ENCODE measurements at regions not wholly inside any gene's neighbourhood (a gene's known extent, or its start where the extent isn't known, plus 50 kb on each side); places are given as distances from the start of the nearest gene placed in this dataset.
"Not testable (repeated sequence)": the region's sequence is repeated elsewhere in the genome, so short reads cannot be mapped to it uniquely, and the experiment has no call there.

DNA sequence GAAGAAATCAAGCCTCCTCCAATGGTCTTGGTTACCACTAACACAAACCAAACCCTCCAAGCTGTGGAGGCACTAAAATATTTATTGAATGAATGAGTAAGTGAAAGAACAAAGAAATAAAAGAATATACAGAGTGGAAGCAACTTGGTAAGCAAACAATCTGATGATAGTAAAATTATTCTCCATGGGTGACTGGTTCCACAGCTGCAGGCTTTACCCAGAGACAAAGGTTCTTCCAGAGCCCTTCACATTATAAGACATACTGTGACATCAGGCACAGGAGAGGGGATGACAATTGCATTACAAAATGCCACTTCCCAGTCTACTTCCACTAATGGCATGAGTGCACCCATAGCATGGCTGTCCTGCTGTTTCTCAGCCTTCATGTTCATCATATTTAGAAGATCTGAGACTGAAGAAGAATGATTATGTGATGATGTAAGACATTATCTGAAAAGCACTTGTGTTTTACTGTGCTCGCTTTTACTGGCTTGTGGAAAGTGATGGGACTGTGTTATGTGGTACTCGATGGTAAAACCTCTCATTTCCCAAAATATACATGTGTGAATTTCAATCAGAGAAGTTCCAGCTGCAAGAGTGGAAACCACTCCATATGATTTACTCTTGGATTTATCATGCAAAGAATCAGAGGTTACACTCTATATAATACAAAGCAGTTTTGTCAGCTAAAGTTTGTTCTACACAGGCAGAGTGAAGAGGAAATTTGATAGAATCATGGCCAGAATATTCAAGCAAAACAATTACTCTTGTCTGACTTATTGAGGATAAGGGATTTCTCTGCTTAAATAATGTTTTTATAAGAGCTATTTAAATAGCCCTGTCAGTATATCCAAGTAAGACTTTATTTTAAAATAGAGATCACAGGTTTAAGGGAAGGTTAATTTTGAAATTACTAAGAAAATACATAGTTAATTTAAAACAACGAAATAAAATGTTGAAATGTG lies 220.2 kb upstream of the NBEA start:
- no peak overlapping the region for H3K4me3 Mint-ChIP-seq
- no peak for DNase-seq
- CTCF ChIA-PET = no interaction called here
- no peaks in the 10 kb centered on the region for H3K27me3 Mint-ChIP-seq
- no peaks in the 10 kb centered on the region for H3K36me3 Mint-ChIP-seq (ENCODE audit: low read depth)
- H3K9me3 Mint-ChIP-seq = no peaks in the 10 kb centered on the region
- POLR2A ChIA-PET = no interaction called here
- H3K4me1 Mint-ChIP-seq = no peaks in the 10 kb centered on the region
- no peak overlapping the region for H3K27ac Mint-ChIP-seq

DNA sequence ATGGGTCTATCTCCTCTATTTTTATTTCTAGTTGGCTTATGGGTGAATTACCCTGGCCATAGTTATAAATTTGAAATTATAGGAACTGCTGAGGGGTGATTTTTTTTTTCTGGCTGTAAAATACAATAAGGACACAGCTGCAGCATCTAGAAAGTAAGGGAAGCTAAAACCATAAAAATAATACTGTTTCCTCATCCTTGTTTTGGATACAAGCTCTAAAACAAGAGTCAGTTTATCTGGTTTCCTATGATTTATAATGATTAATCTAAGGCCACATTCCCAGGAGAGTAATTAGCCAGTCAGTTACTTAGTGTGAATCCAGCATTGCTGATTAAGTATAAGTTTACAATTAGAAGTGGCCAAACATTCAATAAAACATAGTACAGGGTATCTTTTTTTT lies 219.1 kb upstream of the NBEA start:
- ChIA-PET POLR2A (no interaction called here), CTCF (no interaction called here)
- no peaks in the 10 kb centered on the region for H3K4me1 Mint-ChIP-seq
- H3K9me3 Mint-ChIP-seq = no peaks in the 10 kb centered on the region
- no peaks in the 10 kb centered on the region for H3K27me3 Mint-ChIP-seq
- no peaks in the 10 kb centered on the region for H3K36me3 Mint-ChIP-seq (ENCODE audit: low read depth)
- no peak overlapping the region for H3K4me3 Mint-ChIP-seq
- DNase-seq = no peak
- no peak overlapping the region for H3K27ac Mint-ChIP-seq

DNA sequence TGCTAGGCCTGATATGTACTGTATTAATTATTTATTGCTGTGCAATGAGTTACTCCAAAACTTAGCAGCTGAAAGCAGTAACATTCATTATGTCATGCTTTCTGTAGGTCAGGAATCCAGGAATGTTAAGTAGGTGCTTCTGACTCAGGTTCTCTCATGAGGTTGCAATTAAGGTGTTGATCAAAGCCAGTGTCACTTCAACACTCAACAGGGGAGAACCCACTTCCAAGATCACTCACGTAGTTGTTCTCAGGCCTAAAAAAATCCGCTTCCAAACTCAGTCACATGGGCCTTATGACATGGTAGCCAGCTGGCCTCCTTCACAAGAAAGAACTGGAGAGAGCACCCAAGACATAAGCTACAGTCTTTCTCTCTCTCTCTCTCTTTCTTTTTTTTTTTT lies 211.1 kb upstream of the NBEA start:
- Mint-ChIP-seq H3K4me3 (no peak overlapping the region), H3K9me3 (no peaks in the 10 kb centered on the region), H3K27me3 (no peaks in the 10 kb centered on the region), H3K4me1 (no peaks in the 10 kb centered on the region), H3K27ac (no peak overlapping the region), H3K36me3 (ENCODE audit: low read depth) (no peaks in the 10 kb centered on the region)
- ChIA-PET CTCF (no interaction called here), POLR2A (no interaction called here)
- no peak for DNase-seq

DNA sequence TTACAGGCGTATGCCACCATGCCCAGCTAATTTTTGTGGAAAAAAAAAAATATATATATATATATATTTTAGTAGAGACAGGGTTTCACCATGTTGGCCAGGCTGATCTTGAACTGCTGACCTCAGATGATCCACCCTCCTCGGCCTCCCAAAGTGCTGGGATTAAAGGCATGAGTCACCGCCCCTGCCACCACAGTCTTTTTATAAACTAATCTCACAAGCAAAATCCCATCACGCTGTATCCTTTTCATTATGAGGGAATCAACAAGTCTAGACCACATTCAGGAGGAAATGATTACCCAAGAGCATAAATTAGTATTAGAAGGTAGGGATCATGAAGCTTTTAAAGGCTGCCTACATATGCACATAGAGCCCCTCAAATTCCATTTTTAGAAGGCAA lies 210.6 kb upstream of the NBEA start:
- H3K36me3 Mint-ChIP-seq (ENCODE audit: low read depth) = no peaks in the 10 kb centered on the region
- H3K4me1 Mint-ChIP-seq = no peaks in the 10 kb centered on the region
- no peak overlapping the region for H3K4me3 Mint-ChIP-seq
- ChIA-PET POLR2A (no interaction called here), CTCF (no interaction called here)
- no peaks in the 10 kb centered on the region for H3K9me3 Mint-ChIP-seq
- H3K27ac Mint-ChIP-seq = no peak overlapping the region
- no peak for DNase-seq
- H3K27me3 Mint-ChIP-seq = no peaks in the 10 kb centered on the region

DNA sequence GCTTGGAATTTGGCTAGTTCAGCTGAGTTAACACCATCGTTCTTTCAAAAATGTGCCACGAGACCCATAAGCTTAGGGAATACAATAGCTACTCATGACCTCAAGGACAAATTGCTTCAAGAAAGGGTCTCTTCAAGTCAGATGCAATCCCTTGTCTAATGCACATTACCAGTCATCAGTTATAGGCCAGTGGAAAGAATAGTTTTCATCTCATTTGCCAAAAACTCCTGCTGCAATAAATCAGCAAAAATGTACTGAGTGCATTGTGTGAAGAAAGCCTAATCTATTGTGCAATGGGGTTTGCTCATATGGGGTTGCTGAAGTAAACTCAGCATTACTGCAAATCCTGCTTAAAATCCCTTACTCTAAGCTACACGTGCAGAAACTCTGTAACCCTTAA lies 208.3 kb upstream of the NBEA start:
- Mint-ChIP-seq H3K9me3 (no peaks in the 10 kb centered on the region), H3K27ac (no peak overlapping the region), H3K4me1 (no peaks in the 10 kb centered on the region), H3K4me3 (no peak overlapping the region), H3K36me3 (ENCODE audit: low read depth) (no peaks in the 10 kb centered on the region), H3K27me3 (no peaks in the 10 kb centered on the region)
- no peak for DNase-seq
- CTCF ChIA-PET = no interaction called here
- POLR2A ChIA-PET = no interaction called here

DNA sequence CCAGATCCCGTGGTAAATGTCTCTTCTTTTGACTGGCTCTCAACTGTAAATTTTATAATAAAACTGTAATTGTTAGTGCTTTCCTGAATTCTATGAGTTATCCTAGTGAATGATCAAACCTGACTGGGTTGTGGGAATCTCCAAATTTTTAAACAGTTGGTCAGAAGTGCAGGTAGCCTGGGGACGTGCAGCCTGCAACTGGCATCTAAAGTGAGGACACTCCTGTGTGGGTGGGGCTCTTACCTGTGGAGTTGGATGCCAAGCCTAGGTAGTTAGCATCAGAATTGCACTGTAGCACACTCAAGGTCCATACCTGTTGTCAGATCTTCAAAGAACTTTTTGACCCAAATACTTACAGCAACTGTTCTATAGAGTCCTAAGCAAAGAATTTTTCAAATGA lies 207.1 kb upstream of the NBEA start:
- no peak for DNase-seq
- no peak overlapping the region for H3K4me3 Mint-ChIP-seq
- no peak overlapping the region for H3K27ac Mint-ChIP-seq
- H3K9me3 Mint-ChIP-seq = no peaks in the 10 kb centered on the region
- ChIA-PET POLR2A (no interaction called here), CTCF (no interaction called here)
- H3K4me1 Mint-ChIP-seq = no peaks in the 10 kb centered on the region
- no peaks in the 10 kb centered on the region for H3K27me3 Mint-ChIP-seq
- no peaks in the 10 kb centered on the region for H3K36me3 Mint-ChIP-seq (ENCODE audit: low read depth)

DNA sequence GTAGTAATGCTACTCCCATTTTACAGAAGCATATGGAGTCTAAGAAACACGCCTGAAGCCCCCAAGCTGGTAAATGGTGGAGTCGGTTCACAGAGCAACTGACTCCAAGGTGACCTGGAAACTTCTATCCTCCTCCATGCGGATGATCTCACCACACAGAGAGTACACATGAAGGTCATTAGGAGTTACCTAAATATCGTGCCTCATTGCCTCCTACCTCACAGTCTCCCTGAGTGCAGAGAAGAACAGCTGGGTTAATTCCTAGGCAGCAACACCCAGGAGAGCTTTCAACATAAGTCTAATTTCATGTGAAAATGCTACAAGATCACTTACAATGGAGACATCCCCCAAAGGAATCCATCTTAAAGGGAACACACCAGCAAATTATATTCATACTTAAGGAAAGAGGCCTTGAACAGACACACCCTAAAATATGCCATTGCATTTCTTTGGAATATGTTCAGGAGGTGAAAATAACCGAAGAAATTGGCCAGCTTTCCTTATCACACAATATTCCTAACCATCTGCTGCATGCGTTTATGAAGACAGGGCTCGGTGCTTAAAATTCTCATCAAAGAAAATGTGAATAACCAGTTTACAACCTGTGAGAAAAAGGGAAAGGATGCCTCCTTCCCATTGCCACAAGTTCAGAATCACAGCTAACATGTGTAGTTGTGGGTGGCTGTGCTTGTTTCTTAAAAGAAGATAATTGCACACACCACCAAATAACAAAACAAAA lies 203.6 kb upstream of the NBEA start:
- DNase-seq = no peak
- ChIA-PET POLR2A (no interaction called here), CTCF (no interaction called here)
- no peaks in the 10 kb centered on the region for H3K9me3 Mint-ChIP-seq
- H3K4me1 Mint-ChIP-seq = no peaks in the 10 kb centered on the region
- H3K27ac Mint-ChIP-seq = no peak overlapping the region
- H3K4me3 Mint-ChIP-seq = no peak overlapping the region
- no peaks in the 10 kb centered on the region for H3K36me3 Mint-ChIP-seq (ENCODE audit: low read depth)
- no peaks in the 10 kb centered on the region for H3K27me3 Mint-ChIP-seq

DNA sequence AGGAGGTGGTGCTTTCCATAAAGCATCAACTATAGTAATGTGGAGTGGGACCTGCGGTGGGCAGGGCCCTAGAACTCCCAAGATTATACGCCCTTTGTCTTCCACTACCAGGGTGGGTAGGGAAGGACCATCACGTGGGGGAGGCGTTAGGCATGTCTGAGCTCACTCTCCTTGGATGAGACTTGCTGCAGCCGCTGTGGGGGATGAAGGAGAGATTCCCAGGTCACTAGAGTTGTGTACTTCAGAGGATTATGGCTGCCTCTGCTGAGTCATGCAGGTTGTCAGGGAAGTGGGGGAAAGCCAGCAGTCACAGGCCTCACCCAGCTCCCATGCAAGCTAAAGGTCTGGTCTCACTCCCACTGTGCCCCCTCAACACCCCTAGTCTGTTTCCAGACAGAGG lies 195.0 kb upstream of the NBEA start:
- H3K27me3 Mint-ChIP-seq = peaks cover 12% of the 10 kb centered on the region
- peaks cover 10% of the 10 kb centered on the region for H3K9me3 Mint-ChIP-seq
- POLR2A ChIA-PET; CTCF ChIA-PET; H3K27ac Mint-ChIP-seq; DNase-seq; H3K4me1 Mint-ChIP-seq; H3K4me3 Mint-ChIP-seq; H3K36me3 Mint-ChIP-seq (ENCODE audit: low read depth): not testable (repeated sequence)

DNA sequence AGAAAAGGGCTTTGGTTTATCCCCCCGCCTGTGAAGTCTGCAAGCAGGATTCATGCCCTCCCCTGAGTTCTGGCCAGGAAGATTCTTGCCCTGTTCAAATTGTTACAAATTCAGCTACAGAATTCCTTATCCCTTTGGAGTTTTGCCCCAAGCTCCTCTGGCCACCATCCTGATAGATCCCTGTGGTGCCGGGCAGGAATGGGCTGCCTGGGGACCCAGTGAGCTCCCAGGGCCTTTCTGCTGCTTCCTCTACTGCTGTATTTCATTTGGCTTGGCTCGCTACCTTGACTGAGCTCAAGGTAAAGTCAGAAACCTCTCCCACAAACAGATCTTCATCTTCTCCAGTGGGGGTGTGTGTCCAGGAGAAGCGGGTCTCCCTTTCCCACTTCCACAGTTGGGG lies 194.6 kb upstream of the NBEA start:
- peaks cover 12% of the 10 kb centered on the region for H3K27me3 Mint-ChIP-seq
- no peaks in the 10 kb centered on the region for H3K36me3 Mint-ChIP-seq (ENCODE audit: low read depth)
- H3K4me1 Mint-ChIP-seq = no peaks in the 10 kb centered on the region
- POLR2A ChIA-PET = no interaction called here
- no peak for DNase-seq
- CTCF ChIA-PET = no interaction called here
- no peak overlapping the region for H3K4me3 Mint-ChIP-seq
- no peak overlapping the region for H3K27ac Mint-ChIP-seq
- H3K9me3 Mint-ChIP-seq = peaks cover 10% of the 10 kb centered on the region

DNA sequence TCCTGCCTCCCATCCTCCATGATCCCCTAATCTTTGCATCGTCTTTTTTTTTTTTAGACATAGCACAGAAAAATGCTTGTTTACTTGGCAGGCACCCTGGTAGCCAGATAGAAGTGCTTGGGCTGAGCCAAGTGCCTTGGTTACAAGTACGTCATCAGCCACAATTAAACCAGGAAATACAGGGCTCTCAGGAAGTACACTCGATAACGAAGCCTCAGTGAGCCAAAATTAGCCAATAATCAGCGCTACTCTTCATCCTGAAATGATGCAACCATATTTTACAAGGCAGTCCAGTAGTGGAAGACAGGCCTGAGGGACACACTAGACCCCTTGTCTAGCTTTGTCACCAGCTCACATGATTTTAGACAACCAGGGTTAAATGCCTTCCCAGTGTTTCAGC lies 194.0 kb upstream of the NBEA start:
- Mint-ChIP-seq H3K27ac (no peak overlapping the region), H3K9me3 (peaks cover 10% of the 10 kb centered on the region), H3K36me3 (ENCODE audit: low read depth) (no peaks in the 10 kb centered on the region), H3K4me3 (no peak overlapping the region), H3K27me3 (peaks cover 12% of the 10 kb centered on the region), H3K4me1 (no peaks in the 10 kb centered on the region)
- no peak for DNase-seq
- ChIA-PET POLR2A (no interaction called here), CTCF (no interaction called here)

DNA sequence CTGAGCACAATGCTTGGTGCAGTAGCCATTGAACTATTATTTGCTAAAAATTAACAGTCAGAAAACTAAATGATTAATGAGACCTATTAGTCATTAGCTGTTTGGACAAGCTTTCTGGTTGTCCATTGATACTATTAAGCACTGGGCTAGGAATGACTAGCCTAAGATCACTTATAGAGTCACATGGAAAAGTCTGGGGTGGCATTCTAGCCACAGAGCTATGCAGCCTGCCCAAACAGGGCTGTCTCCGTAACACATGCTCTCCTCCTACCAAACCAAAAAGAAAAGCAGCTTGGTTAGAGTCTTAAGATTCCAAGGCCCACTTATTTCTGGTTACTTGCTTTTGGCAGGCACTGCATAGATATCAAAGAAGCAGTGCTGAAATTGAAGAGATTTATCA lies 193.5 kb upstream of the NBEA start:
- ChIA-PET POLR2A (no interaction called here), CTCF (no interaction called here)
- H3K9me3 Mint-ChIP-seq = peaks cover 10% of the 10 kb centered on the region
- no peak overlapping the region for H3K27ac Mint-ChIP-seq
- H3K4me1 Mint-ChIP-seq = no peaks in the 10 kb centered on the region
- H3K27me3 Mint-ChIP-seq = peaks cover 12% of the 10 kb centered on the region
- H3K4me3 Mint-ChIP-seq = no peak overlapping the region
- H3K36me3 Mint-ChIP-seq (ENCODE audit: low read depth) = no peaks in the 10 kb centered on the region
- no peak for DNase-seq

DNA sequence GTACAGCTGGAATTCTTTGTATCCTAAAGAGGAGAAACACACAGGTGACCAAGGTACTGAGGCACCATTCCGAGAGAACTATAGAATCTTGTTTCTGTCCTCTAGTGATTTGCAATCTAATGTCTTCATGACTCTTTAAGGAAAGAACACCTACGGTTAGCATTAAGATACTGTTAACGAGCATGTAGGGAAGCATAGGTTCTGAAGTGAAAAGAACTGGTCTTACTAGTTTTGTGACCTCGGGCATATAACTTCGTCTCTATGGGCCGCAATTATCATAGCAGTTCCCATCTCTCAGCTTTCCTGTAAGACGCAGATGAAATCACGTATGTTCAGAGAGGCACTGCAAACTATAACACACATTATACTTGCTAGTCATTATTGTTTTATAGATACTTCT lies 193.0 kb upstream of the NBEA start:
- Mint-ChIP-seq H3K4me3 (no peak overlapping the region), H3K4me1 (no peaks in the 10 kb centered on the region), H3K36me3 (ENCODE audit: low read depth) (no peaks in the 10 kb centered on the region), H3K27ac (no peak overlapping the region), H3K27me3 (peaks cover 12% of the 10 kb centered on the region), H3K9me3 (peaks cover 10% of the 10 kb centered on the region)
- CTCF ChIA-PET = no interaction called here
- DNase-seq = no peak
- POLR2A ChIA-PET = no interaction called here

DNA sequence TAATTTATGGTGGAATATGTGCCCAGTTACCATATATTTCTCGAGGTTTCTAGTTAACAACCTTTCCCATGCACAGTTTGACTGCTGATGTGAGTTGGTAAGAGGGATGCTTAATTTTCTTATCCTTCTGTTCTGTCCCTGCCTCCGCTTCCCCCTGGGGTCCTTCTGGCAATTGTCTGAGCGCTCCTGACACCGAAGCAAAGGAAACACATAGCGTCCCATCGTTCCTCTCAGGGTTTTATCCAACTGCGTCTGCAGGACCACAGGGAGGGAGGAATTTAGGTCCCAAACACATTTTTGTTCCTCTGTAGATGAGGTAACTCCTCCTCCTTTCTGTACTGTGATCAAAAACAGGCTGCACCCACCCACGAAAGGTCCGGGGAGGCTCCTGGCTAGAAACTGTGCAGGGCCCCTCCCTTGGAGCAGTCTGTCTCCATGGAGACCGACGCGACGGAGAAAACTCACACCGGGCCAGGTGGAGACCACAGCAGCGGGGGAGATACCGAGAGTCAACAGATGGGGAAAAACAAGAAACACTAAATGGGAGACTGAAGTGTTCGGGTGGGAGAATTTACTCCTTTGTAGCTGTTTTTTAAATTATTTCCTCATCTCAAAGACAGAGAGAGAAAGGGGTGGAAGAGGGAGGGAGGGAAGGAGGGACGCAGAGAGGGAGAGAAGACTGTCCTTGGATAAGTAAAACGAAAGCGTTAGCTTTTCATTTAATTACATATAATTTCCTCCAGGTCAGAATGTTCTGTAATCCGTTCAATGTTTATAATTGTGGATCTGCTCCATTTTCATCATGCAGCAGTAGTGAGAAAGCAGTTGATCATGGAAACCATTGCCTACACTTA lies 191.8 kb upstream of the NBEA start:
- ChIA-PET CTCF (no interaction called here), POLR2A (no interaction called here)
- H3K9me3 Mint-ChIP-seq = peaks cover 7% of the 10 kb centered on the region
- H3K4me1 Mint-ChIP-seq = no peaks in the 10 kb centered on the region
- H3K36me3 Mint-ChIP-seq (ENCODE audit: low read depth) = no peaks in the 10 kb centered on the region
- peaks cover 12% of the 10 kb centered on the region for H3K27me3 Mint-ChIP-seq
- no peak overlapping the region for H3K4me3 Mint-ChIP-seq
- no peak overlapping the region for H3K27ac Mint-ChIP-seq
- no peak for DNase-seq
